DMS114 treated with DMSO at 0.1 percent for 48 hours (cell line): ENCODE measurements at regions not wholly inside any gene's neighbourhood (a gene's known extent, or its start where the extent isn't known, plus 50 kb on each side); places are given as distances from the start of the nearest gene placed in this dataset.

Source experiments
- DNase-seq: peaks from one replicate; lab custom pipeline; 2025; ENCODE audit not compliant: unreplicated experiment; lab: John Stamatoyannopoulos, UW

GRCh38 chr6:139425780-139426179 is 51.3 kb upstream of the CITED2 start:
- no peak for DNase-seq

- no peak for DNase-seq
These were observed 49.7 kb upstream of the CITED2 start for GRCh38 chr6:139423971-139424667.
